ENCODE measurements at regions not wholly inside any gene's neighbourhood (a gene's known extent, or its start where the extent isn't known, plus 50 kb on each side); places are given as distances from the start of the nearest gene placed in this dataset.

GRCh38 chr21:18711662-18712061, 308.1 kb upstream of the TMPRSS15 start:
- DNase-seq = no peak
- ATAC-seq = no peak
- H3K27ac ChIP-seq = no peak overlapping the region
- intact Hi-C loops (cut with DNase I) = no loop called here
- peaks cover 0 to 18% of the 10 kb centered on the region in 2 donors for H3K9me3 ChIP-seq
- H3K4me1 ChIP-seq = no peaks in the 10 kb centered on the region
- TF ChIP-seq CTCF (IDR thresholded peaks at IDR 0.05) = no peak
- no peaks in the 10 kb centered on the region for H3K36me3 ChIP-seq
- no peaks in the 10 kb centered on the region for H3K27me3 ChIP-seq
- no peak overlapping the region for H3K4me3 ChIP-seq

- no peak for ATAC-seq
- no peak for DNase-seq
- Histone ChIP-seq H3K4me1 (no peaks in the 10 kb centered on the region), H3K36me3 (no peaks in the 10 kb centered on the region), H3K27ac (no peak overlapping the region), H3K27me3 (no peaks in the 10 kb centered on the region), H3K9me3 (peaks cover 0 to 18% of the 10 kb centered on the region in 2 donors), H3K4me3 (no peak overlapping the region)
- no peak for TF ChIP-seq CTCF (IDR thresholded peaks at IDR 0.05)
- intact Hi-C loops (cut with DNase I) = no loop called here
Observed at GRCh38 chr21:18715606-18716005, 312.0 kb upstream of the TMPRSS15 start.

GRCh38 chr21:18716578-18717138, 313.1 kb upstream of the TMPRSS15 start:
- ATAC-seq (no peak), DNase-seq (peak in 1 of 4 donors; percentile 9)
- Histone ChIP-seq H3K36me3 (no peaks in the 10 kb centered on the region), H3K27me3 (no peaks in the 10 kb centered on the region), H3K9me3 (peaks cover 0 to 10% of the 10 kb centered on the region in 2 donors), H3K4me3 (no peak overlapping the region), H3K27ac (no peak overlapping the region), H3K4me1 (no peaks in the 10 kb centered on the region)
- TF ChIP-seq CTCF (IDR thresholded peaks at IDR 0.05) = no peak
- intact Hi-C loops (cut with DNase I) = no loop called here

DNA sequence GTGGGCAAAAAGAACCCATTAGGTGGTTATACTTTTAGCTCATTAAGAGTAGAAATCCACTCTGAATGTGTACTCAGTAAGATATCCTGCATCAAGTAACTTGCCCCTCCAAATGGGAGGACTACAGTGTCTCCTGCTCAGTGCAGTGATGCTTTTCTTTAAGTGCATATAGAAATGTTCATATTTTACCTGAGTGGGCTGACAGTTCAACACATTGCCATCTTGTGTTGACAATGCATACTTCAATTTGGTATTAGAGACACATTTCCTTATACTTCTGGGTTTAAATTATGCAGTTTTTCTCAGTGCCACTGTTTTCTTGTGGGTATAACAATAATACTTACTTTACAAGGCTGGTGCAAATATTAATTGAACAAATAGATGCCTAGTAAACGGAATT, 318.6 kb upstream of the TMPRSS15 start:
- intact Hi-C loops (cut with DNase I) = no loop called here
- DNase-seq (no peak), ATAC-seq (no peak)
- Histone ChIP-seq H3K27ac (no peak overlapping the region), H3K4me3 (no peak overlapping the region), H3K9me3 (peaks cover 0 to 3% of the 10 kb centered on the region in 2 donors), H3K4me1 (no peaks in the 10 kb centered on the region), H3K36me3 (no peaks in the 10 kb centered on the region), H3K27me3 (no peaks in the 10 kb centered on the region)
- no peak for TF ChIP-seq CTCF (IDR thresholded peaks at IDR 0.05)

DNA sequence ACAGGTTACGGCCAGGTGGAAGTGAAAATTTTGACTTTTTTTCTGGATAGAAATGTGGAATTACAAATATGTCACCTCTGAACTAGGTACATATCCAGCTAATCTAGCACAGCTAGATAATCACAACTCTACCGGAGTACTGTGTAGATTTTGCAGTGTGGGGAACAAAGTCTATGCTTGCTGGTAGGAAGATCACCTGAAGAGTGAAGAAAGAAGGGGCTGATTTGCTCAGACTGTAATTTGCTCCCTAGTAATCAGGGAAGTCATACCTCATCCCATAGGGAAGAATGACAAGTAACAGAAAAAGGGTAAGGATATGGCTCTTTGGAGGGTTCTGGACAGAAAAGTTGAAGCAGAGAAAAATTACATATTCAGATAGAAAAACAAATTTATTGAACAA, 319.6 kb upstream of the TMPRSS15 start:
- Histone ChIP-seq H3K27me3 (no peaks in the 10 kb centered on the region), H3K36me3 (no peaks in the 10 kb centered on the region), H3K9me3 (peaks cover 0 to 3% of the 10 kb centered on the region in 2 donors), H3K4me1 (no peaks in the 10 kb centered on the region), H3K27ac (no peak overlapping the region), H3K4me3 (no peak overlapping the region)
- intact Hi-C loops (cut with DNase I) = no loop called here
- no peak for TF ChIP-seq CTCF (IDR thresholded peaks at IDR 0.05)
- no peak for DNase-seq
- no peak for ATAC-seq

Measured in left lung (tissue), 4 donors.